Nucleus accumbens (tissue), 56 donors: ENCODE measurements at regions not wholly inside any gene's neighbourhood (a gene's known extent, or its start where the extent isn't known, plus 50 kb on each side); places are given as distances from the start of the nearest gene placed in this dataset.
A peak's percentile ranks its signal among the peaks of the same experiment; 100 is the strongest.

Source experiments
- DNase-seq, 56 donors: peaks; one replicate each; lab custom pipeline; 2025; lab: John Stamatoyannopoulos, UW

DNA sequence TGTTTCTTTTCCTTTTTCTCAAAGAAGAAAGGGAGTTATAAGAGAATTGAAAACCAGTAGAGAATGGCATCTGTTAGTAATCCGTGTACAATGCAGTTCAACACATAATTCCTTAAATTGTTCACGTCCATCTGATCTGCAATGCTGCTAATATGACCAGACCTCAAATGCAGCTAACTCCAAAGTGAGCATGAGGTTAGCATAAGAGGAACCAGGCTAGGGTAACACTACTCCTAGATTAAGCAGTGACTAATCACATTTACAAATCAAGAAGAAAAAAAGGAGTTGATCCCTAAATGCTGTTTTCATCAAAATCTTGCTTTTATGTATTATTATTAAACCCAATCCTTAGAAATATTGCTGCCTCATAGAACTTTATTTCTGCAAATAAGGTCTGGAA lies 432.7 kb upstream of the ARID1B start:
- DNase-seq = no peak

GRCh38 chr6:156337801-156338200 lies 439.4 kb upstream of the ARID1B start:
- DNase-seq = no peak

GRCh38 chr6:156336733-156337132 lies 440.4 kb upstream of the ARID1B start:
- no peak for DNase-seq

- DNase-seq = no peak
These were observed 441.1 kb upstream of the ARID1B start for GRCh38 chr6:156336089-156336488.

DNA sequence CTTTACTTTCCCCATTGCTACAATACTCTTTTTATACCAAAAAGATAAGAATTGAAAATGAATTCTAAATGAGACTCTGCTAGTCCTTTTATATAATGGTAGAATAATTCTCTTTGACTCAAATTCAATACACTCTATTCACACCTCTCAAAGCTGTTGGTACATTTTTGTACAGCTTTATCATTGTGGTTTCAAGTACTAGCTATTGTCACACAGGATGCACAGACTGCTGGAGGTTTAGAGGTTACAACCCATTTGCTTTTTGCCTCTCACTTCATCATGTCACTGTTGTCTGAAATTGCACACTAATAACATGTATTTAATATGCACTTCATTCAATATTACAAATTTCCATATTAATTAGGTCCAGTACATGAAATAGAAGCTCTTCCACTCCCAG lies 442.2 kb upstream of the ARID1B start:
- no peak for DNase-seq

DNA sequence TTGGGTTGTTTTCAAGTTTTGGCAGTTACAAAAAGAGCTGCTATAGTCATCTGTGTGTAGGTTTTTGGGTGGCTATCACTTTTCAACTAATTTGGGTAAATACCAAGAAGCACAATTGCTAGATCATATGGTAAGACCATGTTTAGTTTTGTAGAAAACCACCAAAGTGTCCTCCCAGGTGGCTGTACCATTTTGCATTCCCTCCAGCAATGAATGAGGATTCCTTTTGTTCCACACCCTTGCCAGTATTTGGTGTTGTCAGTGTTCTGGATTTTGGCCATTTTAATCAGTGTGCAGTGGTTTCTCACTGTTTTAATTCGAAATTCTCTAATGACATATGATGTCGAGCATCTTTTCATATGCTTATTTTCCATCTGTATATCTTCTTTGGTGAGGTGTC lies 457.5 kb upstream of the ARID1B start:
- DNase-seq = no peak

- DNase-seq = peak in 14 of 56 donors; percentile 2 to 39 (median 7)
These were observed 460.5 kb upstream of the ARID1B start for GRCh38 chr6:156316583-156317125.

DNA sequence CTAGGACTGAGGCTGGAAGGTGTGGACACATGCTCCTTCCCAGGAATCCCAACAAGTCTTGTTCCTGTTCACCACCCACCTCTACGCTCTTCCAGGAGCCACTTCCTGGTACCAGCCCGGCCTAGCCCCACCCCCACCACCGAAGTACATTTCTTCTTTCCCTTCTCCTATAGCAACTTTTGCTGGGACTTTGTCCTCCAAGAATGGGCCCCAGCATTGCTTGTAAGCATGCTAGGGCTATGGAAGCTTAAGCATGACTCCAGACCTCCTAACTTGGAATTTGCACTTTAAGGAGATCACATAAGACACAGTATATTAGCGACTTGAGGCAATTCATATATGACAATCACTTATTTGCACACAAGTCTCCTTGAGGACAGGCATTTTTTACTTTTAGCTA lies 462.0 kb upstream of the ARID1B start:
- no peak for DNase-seq

DNA sequence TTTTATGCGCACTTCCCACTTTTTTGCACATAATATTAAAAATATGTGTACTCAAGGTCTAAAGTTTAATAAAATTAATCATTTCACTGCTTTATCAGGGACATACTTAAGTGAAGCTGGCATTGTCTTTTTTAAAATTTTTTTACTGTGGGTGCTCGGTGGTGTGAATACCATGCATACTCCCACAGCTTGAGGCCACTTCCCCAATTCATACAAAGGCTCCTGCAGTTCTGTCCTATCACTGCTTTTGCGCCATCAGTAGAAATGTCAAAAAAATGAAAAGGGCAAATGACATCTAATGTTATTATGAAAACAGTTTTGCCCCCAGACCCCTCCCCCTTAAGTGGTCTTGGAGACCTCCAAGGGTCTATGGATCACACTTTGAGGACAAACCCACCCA lies 464.1 kb upstream of the ARID1B start:
- DNase-seq = no peak

GRCh38 chr6:156311291-156311690 lies 465.9 kb upstream of the ARID1B start:
- no peak for DNase-seq

DNA sequence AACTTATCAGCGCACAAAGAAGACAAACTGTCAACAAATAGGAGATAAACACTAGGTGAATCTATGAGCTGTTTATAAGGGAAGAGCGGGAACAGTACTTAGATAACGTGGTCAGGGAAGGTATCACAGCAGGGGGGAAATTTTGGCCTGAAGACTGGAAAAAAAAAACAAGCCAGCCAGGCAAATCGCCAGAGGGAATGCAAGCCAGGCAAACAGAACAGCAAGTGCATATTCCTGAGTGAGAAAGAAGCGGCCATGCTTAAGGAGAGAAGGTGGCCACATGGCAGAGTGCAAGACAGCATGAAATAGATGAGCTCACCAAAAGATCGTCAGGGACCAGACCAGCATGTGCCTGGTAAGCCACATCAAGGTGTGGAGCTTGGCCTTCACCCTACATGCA lies 466.5 kb upstream of the ARID1B start:
- peak in 1 of 56 donors; percentile 2 for DNase-seq

GRCh38 chr6:156309017-156309416 lies 468.2 kb upstream of the ARID1B start:
- DNase-seq = no peak

GRCh38 chr6:156308604-156309003 lies 468.6 kb upstream of the ARID1B start:
- DNase-seq = no peak

DNA sequence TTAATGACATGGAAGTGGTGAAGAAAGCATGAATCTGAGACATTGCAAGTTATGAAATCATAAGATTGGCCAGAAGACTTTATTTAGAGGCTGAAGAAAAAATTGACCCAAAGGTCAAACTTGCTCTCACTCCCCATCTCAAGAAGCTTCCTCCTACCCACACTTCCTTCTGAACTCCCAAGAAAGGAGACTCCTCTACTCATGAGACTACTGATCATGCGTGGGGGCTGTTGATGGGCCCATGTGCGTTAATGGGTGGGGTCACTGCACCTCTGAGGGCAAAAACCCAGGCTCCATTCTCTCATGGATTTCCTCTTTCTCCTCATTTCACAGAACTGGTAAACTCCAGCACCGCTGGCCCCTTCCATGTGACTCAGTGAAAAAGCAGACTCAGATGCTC lies 470.6 kb upstream of the ARID1B start:
- no peak for DNase-seq

GRCh38 chr6:156283091-156283490 lies 494.1 kb upstream of the ARID1B start:
- peak in 19 of 56 donors; percentile 2 to 53 (median 15) for DNase-seq

DNA sequence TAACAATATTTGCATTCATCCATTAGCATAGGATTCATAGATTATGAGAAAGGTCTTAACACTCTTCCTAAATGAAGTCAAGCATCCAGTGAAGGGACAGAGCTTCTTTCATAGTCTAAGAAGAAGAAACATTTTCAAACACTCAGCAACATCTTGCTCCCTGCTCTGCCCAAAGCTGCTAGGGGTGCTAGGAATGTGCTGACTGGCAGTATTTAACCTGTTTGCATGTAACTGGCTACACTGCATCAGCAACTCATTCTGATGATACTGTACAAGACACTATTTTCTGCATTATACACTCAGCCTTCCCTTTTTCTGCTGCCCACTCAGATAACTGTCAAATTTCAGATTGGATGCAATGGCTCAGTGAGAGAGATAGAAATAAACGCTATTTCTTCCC lies 495.1 kb upstream of the ARID1B start:
- no peak for DNase-seq

DNA sequence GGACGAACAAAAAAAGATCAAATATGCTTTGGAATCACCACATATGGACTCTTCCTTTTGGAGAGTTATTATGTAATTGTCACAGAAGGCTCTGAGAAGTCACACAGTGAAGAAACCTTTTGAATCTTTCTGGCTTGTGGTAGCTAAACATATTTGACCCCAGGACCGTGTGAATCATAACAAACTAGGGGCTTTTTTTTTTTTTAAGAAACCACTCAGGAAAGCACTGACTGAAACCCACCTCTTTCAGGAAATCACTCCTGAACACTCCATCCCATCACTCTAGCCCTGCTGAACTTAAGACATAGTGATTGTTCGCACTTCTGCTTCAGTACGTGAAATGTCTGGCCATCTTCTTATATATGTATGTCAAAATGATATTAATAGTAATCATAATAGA lies 495.9 kb upstream of the ARID1B start:
- no peak for DNase-seq

- DNase-seq = no peak
These were observed 497.1 kb upstream of the ARID1B start for GRCh38 chr6:156280065-156280464.

GRCh38 chr6:156279261-156279969 lies 497.8 kb upstream of the ARID1B start:
- no peak for DNase-seq

- no peak for DNase-seq
These were observed 504.0 kb upstream of the ARID1B start for GRCh38 chr6:156273065-156273711.

DNA sequence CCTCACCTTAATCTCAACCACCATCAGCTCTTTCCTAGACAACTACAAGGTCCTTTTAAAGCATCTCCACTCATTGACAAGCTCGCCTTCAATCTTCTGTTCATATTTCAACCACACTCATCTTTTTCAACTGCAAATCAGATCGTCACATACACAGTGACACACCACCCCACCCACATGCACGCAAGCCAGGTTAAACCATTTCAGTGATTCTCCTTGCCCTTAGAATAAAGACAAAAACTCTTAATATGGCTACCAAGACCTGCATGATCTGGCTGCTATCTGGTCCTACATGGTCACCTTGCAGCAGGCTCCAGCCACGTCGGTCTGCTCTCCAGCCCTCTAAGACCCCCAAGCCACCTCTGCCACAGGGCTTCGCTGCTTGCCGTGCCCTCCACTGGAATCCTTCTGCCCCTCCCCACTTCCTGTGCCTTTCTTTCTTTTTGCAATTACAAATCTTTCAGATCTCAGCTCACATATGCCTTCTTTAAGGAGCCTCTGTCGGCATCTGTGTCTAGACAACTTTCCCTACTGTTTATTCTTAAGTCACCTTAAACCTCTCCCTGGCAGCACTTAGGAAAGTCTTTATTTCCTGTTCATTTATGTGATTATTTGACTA lies 507.3 kb upstream of the ARID1B start:
- DNase-seq = no peak

- no peak for DNase-seq
These were observed 508.3 kb upstream of the ARID1B start for GRCh38 chr6:156268849-156269248.
